ENCODE measurements at regions not wholly inside any gene's neighbourhood (a gene's known extent, or its start where the extent isn't known, plus 50 kb on each side); places are given as distances from the start of the nearest gene placed in this dataset.
"Not testable (repeated sequence)": the region's sequence is repeated elsewhere in the genome, so short reads cannot be mapped to it uniquely, and the experiment has no call there.

DNA sequence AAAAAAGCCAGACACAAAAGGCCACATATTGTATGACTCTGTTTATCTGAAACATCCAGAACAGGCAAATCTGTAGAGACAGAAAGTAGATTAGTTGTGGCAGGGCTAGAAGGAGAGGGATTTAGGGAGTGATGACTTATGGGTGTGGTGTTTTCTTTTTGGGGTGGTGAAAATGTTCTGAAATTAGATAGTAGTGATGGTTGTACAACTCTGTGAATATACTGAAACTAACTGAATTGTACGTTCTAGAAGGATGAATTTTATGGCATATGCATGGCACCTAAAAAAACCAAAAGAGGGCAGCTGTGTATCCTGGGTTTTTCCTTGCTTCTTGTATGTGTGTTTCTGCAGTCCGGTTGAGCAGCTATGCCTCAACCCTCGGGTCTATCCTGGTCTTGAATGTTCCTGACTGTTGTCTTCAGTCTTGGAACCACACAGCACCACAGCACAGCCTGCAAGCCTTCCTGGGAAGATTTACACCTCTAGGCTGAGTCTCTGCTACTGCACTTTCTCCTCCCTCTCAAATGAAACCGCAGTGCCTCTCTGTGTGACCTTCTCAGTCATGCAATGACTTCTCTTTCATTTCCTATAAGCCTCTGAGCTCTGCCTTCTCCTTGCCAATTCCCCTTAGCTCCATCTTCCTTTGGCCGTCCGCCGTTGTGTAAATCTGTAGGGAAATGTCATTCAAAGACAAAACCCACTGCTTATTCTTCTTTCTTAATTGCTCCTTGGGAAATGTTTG lies 269.1 kb upstream of the PLGLB1 start:
- H3K36me3 ChIP-seq (ENCODE audit: control insufficient read depth in 1 of 2, insufficient read depth in 2 of 2, low read length in 1 of 2); DNase-seq; ATAC-seq (ENCODE audit: low FRiP score); H3K27me3 ChIP-seq (ENCODE audit: control insufficient read depth in 1 of 2, insufficient read depth in 2 of 2, low read length in 1 of 2); H3K4me3 ChIP-seq (ENCODE audit: low read length in 2 of 2); H3K27ac ChIP-seq (ENCODE audit: low read depth in 1 of 2, low read length in 2 of 2); H3K9me3 ChIP-seq (ENCODE audit: control insufficient read depth, low read length); intact Hi-C loops (cut with DNase I); H3K4me1 ChIP-seq (ENCODE audit: control insufficient read depth in 1 of 2, insufficient read depth in 2 of 2, low read length in 2 of 2): not testable (repeated sequence)
- 39 to 46% methylated on average over 5 to 6 of the region's 7 CpGs for WGBS, 2 donors

DNA sequence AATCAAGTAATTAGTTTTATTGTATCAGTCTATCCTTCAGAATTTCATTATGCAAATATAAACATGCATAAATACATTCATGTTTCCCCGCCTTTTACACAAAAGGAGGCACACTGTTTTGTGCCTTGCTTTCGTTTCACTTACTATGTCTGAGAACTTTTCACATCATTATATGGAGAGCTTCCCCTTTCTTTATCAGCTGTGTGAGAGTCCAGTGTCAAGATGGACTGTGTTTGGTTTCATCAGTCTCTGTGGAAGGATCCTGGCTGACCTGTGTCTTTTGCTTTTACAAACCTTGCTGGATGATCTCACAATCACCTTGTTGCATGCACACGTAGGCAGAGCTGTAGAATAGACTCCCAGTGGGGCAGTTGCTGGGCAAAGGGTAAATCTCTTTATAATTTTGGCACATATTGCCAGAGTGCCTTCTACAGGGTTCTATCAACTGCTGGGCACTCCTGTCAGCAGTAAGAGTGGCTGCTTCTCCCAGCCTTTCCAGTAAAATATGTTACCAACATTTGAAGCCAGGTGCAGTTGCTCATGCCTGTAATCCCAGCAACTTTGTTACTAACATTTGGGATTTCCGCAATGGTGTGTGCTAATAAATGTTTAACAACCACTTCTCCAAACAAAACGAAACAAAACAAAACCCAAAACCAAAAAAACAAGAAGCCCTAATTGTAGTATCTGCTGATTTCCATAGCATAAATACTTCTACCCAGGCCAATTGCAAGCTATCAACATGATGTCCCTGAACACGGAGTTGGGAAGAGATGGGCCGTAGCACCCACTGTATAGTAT lies 270.0 kb upstream of the PLGLB1 start:
- ATAC-seq (ENCODE audit: low FRiP score); H3K4me1 ChIP-seq (ENCODE audit: control insufficient read depth in 1 of 2, insufficient read depth in 2 of 2, low read length in 2 of 2); intact Hi-C loops (cut with DNase I); H3K9me3 ChIP-seq (ENCODE audit: control insufficient read depth, low read length); H3K4me3 ChIP-seq (ENCODE audit: low read length in 2 of 2); H3K27ac ChIP-seq (ENCODE audit: low read depth in 1 of 2, low read length in 2 of 2); H3K36me3 ChIP-seq (ENCODE audit: control insufficient read depth in 1 of 2, insufficient read depth in 2 of 2, low read length in 1 of 2); DNase-seq; H3K27me3 ChIP-seq (ENCODE audit: control insufficient read depth in 1 of 2, insufficient read depth in 2 of 2, low read length in 1 of 2): not testable (repeated sequence)
- 86 to 87% methylated on average over 6 of the region's 7 CpGs for WGBS, 2 donors

DNA sequence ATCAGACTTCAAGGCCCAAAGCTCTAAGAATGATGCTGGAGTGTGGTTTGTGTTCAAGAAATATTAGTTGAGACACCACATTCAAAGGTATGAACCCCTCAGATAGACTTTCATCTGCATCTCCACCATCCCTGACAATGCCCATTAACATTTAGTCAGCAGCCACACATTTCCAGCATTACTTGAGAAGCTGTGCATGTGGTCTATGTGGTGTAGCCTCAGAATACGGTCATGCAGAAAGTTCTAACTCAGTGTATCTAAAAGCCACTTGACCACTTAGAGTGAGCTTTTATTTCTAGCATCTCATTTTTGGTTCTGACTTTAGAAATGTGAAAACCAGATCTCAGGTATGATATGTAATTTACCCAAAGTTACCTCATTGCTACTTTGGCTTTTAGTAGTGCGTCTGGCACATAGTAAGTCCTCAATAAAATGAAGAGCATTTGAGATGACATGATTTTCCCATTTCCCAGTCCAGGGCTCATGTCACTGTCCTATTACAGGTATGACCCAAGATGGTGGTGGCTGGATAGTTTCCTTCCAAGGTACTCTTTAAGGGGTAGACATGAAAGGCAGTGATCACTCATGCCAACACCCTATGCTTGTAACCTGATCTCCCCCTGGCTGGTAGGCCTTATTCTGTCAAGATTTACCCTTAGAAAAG lies 272.4 kb upstream of the PLGLB1 start:
- H3K9me3 ChIP-seq (ENCODE audit: control insufficient read depth, low read length); H3K27me3 ChIP-seq (ENCODE audit: control insufficient read depth in 1 of 2, insufficient read depth in 2 of 2, low read length in 1 of 2); H3K4me1 ChIP-seq (ENCODE audit: control insufficient read depth in 1 of 2, insufficient read depth in 2 of 2, low read length in 2 of 2); DNase-seq; H3K36me3 ChIP-seq (ENCODE audit: control insufficient read depth in 1 of 2, insufficient read depth in 2 of 2, low read length in 1 of 2); intact Hi-C loops (cut with DNase I); H3K4me3 ChIP-seq (ENCODE audit: low read length in 2 of 2); H3K27ac ChIP-seq (ENCODE audit: low read depth in 1 of 2, low read length in 2 of 2); ATAC-seq (ENCODE audit: low FRiP score): not testable (repeated sequence)
- WGBS, 2 donors = 82 to 96% methylated on average over 2 of the region's 2 CpGs

DNA sequence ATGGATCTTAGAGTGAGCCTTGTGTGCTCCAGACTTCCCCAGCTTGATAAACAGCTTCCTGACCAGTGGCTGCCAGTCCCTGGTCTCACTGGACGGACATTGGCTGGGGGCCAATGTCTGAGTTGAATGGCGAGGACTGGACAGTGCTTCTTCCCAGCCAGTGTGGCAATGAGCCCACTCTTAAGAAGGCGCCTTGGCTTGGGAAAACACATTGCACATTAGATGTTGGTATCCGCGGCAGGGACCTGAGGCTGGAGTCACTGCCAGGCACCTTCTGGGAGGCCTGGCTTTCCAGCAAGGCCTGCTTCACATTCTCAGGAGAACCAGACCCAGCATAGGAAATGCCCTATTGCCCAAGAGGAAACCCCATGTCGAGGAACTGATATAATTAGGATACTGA lies 273.5 kb upstream of the PLGLB1 start:
- ATAC-seq (ENCODE audit: low FRiP score) = peak; percentile 74
- 13 to 16% methylated on average over 6 of the region's 6 CpGs for WGBS, 2 donors
- H3K27me3 ChIP-seq (ENCODE audit: control insufficient read depth in 1 of 2, insufficient read depth in 2 of 2, low read length in 1 of 2); intact Hi-C loops (cut with DNase I); H3K9me3 ChIP-seq (ENCODE audit: control insufficient read depth, low read length); H3K36me3 ChIP-seq (ENCODE audit: control insufficient read depth in 1 of 2, insufficient read depth in 2 of 2, low read length in 1 of 2); H3K4me1 ChIP-seq (ENCODE audit: control insufficient read depth in 1 of 2, insufficient read depth in 2 of 2, low read length in 2 of 2); H3K4me3 ChIP-seq (ENCODE audit: low read length in 2 of 2); H3K27ac ChIP-seq (ENCODE audit: low read depth in 1 of 2, low read length in 2 of 2): not testable (repeated sequence)
- peak in 1 of 2 donors; percentile 66 for DNase-seq

DNA sequence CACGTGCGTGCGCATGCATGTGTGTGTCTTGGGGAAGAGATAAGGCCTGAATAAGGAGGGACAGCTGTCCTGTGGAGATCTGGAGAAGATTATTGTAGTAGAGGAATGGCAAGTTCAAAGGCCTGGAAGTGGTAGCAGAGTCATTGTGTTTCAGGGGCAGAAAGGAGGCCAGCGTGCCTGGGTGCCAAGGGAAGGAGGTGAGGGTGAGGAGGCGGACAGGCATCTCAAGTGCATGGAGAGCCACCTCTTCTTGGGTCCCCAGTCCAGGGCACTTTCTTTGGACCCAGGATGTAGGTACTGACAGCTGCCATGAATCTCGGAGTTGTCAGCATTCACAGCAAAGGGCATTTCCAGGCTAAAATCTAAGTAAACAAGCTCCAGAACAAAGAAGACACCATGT lies 279.7 kb upstream of the PLGLB1 start:
- DNase-seq; ATAC-seq (ENCODE audit: low FRiP score); H3K27me3 ChIP-seq (ENCODE audit: control insufficient read depth in 1 of 2, insufficient read depth in 2 of 2, low read length in 1 of 2); H3K9me3 ChIP-seq (ENCODE audit: control insufficient read depth, low read length); intact Hi-C loops (cut with DNase I); H3K4me3 ChIP-seq (ENCODE audit: low read length in 2 of 2); H3K4me1 ChIP-seq (ENCODE audit: control insufficient read depth in 1 of 2, insufficient read depth in 2 of 2, low read length in 2 of 2); H3K36me3 ChIP-seq (ENCODE audit: control insufficient read depth in 1 of 2, insufficient read depth in 2 of 2, low read length in 1 of 2); H3K27ac ChIP-seq (ENCODE audit: low read depth in 1 of 2, low read length in 2 of 2): not testable (repeated sequence)
- WGBS, 2 donors = 88 to 95% methylated on average over 6 of the region's 6 CpGs

DNA sequence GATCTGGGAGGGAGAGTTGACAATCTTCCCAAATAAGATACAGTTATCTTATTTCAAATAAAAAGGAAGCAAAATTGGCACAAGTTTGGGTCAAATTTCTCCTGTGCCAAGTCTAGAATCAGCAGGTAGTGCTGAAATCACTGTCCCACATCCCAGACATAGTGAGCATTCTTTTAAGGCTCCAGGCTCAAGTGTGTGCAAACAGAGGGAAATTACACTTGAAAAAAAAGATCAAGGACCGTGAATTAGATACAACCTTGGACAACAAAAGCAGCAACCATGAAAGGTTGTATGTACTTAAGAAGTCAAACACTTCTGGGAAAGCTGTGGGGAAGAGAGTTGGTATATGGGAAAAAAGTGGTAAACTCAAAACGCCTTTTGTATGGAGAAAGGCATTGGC lies 280.2 kb upstream of the PLGLB1 start:
- H3K27me3 ChIP-seq (ENCODE audit: control insufficient read depth in 1 of 2, insufficient read depth in 2 of 2, low read length in 1 of 2); H3K27ac ChIP-seq (ENCODE audit: low read depth in 1 of 2, low read length in 2 of 2); H3K4me3 ChIP-seq (ENCODE audit: low read length in 2 of 2); ATAC-seq (ENCODE audit: low FRiP score); DNase-seq; H3K4me1 ChIP-seq (ENCODE audit: control insufficient read depth in 1 of 2, insufficient read depth in 2 of 2, low read length in 2 of 2); H3K36me3 ChIP-seq (ENCODE audit: control insufficient read depth in 1 of 2, insufficient read depth in 2 of 2, low read length in 1 of 2); H3K9me3 ChIP-seq (ENCODE audit: control insufficient read depth, low read length); intact Hi-C loops (cut with DNase I): not testable (repeated sequence)
- WGBS, 2 donors = 27 to 36% methylated on average over 1 of the region's 2 CpGs

DNA sequence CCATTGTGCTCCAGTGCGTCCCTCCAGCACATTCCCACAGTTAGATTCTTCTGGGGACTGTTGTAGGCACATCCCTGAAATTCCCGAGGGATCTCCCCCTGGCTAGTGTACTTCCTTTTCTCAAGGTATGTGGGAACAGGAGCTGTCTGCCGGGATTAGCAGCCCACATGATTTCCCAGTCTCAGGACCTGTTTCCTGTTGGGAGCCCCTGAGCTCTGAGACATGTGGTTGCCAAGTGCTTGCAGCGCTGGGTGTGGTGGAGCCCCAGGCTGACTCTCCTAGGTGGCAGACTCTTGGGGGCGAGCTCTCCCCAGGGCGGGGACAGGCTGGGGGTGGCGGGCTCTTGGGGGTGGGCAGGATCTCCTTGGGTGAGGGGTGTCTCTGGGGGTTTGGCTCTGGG lies 287.0 kb upstream of the PLGLB1 start:
- H3K9me3 ChIP-seq (ENCODE audit: control insufficient read depth, low read length); H3K4me1 ChIP-seq (ENCODE audit: control insufficient read depth in 1 of 2, insufficient read depth in 2 of 2, low read length in 2 of 2); DNase-seq; H3K36me3 ChIP-seq (ENCODE audit: control insufficient read depth in 1 of 2, insufficient read depth in 2 of 2, low read length in 1 of 2); intact Hi-C loops (cut with DNase I); H3K27ac ChIP-seq (ENCODE audit: low read depth in 1 of 2, low read length in 2 of 2); H3K4me3 ChIP-seq (ENCODE audit: low read length in 2 of 2); H3K27me3 ChIP-seq (ENCODE audit: control insufficient read depth in 1 of 2, insufficient read depth in 2 of 2, low read length in 1 of 2): not testable (repeated sequence)
- 78 to 87% methylated on average over 3 of the region's 7 CpGs for WGBS, 2 donors
- peak; percentile 27 for ATAC-seq (ENCODE audit: low FRiP score)

DNA sequence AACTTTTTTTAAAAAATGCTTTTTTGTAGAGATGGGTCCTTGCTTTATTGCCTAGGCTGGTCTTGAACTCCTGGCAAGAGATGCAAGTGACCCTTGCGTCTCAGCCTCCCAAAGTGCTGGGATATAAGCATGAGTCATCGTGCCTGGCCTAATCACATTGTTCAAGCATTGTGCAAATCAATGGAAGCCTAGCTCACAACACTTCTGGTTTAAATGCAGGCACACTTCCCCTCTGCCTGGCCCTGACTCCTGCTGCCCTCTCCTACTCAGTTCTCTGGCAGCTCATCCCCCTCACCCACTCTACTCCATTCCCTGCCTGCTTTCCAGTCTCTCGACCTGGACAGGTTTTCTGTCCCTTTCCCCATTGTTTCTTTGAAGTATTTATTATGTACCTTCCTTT lies 288.1 kb upstream of the PLGLB1 start:
- ATAC-seq (ENCODE audit: low FRiP score); DNase-seq; H3K4me1 ChIP-seq (ENCODE audit: control insufficient read depth in 1 of 2, insufficient read depth in 2 of 2, low read length in 2 of 2); H3K9me3 ChIP-seq (ENCODE audit: control insufficient read depth, low read length); H3K27ac ChIP-seq (ENCODE audit: low read depth in 1 of 2, low read length in 2 of 2); H3K36me3 ChIP-seq (ENCODE audit: control insufficient read depth in 1 of 2, insufficient read depth in 2 of 2, low read length in 1 of 2); H3K27me3 ChIP-seq (ENCODE audit: control insufficient read depth in 1 of 2, insufficient read depth in 2 of 2, low read length in 1 of 2); H3K4me3 ChIP-seq (ENCODE audit: low read length in 2 of 2); intact Hi-C loops (cut with DNase I): not testable (repeated sequence)
- WGBS, 2 donors = 63% methylated on average over 1 to 3 of the region's 3 CpGs

All from aorta (tissue), 5 donors.